ENCODE measurements at regions not wholly inside any gene's neighbourhood (a gene's known extent, or its start where the extent isn't known, plus 50 kb on each side); places are given as distances from the start of the nearest gene placed in this dataset.
A peak's percentile ranks its signal among the peaks of the same experiment; 100 is the strongest.
"Not testable (repeated sequence)": the region's sequence is repeated elsewhere in the genome, so short reads cannot be mapped to it uniquely, and the experiment has no call there.

DNA sequence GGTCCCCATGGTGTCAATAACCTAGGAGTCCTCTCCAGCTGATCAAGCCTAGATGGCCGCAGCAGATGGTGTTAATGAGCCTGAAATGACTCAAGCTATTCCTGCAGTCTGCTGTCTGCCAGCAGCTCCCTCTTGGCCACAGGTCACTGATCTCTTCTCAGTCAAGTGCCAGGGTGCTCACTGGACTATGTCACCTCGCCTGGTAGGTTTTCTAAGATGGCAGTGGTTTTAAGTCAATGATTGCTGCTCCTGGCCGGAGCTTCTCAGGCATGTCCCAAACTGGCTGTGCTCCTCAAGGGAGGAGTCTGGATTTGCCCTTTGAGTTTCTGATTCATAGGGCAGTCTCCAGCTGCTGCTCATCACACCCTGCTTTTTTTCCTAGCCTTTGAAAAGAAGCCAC lies 58.6 kb upstream of the SHISA6 start:
- DNase-seq = peak in 1 of 2 experiments; percentile 2

DNA sequence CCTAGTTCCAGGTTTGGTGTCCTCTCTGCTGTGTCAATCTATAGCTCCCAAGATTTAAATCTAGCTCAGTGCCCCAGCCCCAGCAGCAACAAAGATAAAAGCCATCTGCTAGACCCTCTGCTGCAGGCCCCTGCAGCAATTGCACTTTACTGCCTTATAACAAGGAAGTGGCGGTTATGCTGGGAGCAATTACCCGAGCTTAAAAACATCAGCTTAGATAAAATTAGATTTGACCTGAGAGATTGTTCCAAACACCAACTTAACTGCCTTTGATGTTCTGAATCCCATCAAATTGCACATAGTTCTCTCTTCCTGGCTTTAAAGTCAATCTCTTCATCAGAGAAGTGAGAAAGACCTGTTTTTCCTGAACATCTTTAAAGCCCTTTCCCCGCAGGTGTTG lies 62.4 kb upstream of the SHISA6 start:
- DNase-seq = no peak

DNA sequence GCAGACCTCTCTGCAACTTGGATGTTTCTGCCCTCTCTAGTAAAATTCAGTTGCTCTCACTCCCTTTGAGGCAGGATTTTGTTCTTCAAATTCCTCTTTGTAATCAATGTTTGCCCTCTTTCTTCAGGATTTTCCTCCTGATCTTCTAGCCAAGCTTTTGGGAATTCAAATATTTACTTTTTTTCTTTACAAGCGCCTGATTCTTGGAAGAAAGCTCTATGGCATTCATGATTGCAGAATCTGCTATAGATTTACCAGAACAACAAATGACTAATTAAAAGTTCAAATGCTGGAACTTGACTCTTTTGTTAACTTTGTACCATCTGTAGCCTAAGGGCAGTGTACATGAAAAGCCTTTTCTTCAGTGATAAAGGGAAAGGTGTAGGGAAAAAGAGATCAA lies 63.7 kb upstream of the SHISA6 start:
- no peak for DNase-seq

DNA sequence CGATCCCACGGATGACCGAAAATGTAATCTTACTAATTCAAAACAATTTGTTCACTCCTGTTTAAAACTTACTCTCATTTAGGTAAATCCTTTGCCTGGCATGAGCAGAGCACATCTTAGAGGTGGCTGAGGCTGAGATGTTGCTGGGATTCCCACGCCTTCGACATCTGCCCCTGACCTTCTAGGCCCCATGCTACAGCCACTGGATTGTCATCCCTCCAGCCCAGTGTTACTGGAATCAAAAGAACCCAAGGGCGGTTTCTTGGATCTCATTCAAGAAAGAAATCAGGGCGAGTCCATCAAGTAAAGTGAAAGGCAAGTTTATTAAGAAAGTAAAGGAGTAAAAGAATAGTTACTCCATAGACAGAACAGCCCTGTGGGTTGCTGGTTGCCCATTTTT lies 64.5 kb upstream of the SHISA6 start:
- no peak for DNase-seq

DNA sequence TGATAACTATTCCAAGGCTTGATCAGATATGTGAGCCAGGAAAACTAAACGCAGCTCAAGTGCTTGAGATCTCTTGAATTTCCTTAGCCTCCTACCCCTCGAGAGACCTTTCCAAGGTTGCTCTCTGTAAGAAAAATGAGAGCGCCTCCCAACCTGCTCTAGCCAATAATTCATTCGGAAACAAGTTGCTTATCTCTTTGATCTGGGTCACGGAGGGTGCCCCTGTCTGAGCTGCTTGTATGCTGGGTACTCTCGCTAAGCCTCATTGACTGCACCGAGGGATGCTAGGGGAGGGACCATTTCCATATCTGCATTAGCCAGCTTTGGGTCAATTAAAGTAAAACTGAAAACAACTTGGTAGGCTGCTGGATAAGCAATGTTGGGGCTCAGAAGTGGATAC lies 70.1 kb upstream of the SHISA6 start:
- DNase-seq = no peak

DNA sequence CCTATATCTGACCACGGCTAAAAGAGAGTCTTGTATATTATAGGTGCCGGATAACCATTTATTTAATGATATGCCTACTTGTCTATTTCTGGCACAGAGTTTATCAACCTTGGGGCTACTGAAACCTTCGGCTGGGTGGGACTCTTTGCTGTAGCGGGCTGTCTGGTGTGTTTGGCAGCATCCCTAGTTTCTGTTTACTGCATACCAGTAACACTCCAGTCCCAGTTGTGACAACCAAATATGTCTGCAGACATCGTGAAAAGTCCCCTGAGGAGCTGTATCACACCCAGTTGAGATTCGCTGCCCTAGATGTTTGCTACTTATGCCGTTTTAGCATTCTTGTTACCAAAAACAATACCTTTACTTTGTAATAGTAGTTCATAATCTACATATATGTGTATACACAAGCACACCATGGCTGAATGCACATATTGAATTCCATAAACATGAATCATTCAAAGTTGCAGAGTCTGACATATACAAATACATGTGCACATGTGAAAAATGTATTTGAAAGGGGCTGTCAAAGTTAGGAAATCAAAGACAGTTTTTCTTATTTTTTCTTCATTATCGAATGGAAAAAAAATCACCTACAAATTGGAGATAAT lies 89.1 kb upstream of the SHISA6 start:
- DNase-seq = no peak

DNA sequence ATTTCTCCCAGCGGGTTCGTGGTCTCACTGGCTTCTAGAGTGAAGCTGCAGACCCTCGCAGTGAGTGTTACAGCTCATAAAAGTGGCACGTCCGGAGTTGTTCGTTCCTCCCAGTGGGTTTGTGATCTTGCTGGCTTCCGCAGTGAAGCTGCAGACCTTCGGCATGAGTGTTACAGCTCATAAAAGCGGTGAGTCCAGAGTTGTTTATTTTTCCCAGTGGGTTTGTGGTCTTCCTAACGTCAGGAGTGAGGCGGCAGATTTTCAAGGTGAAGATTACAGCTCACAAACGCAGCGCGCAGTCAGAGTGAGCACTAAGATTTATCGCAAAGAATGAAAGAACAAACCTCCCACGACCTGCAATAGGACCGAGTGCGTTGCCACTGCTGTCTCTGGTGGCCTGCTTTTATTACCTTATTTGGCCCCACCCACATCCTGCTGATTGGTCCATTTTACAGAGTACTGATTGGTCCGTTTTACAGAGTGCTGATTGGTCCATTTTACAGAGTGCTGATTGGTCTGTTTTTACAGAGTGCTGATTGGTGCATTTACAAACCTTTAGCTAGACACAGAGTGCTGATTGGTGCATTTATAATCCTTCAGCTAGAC lies 90.0 kb upstream of the SHISA6 start:
- not testable (repeated sequence) for DNase-seq

DNA sequence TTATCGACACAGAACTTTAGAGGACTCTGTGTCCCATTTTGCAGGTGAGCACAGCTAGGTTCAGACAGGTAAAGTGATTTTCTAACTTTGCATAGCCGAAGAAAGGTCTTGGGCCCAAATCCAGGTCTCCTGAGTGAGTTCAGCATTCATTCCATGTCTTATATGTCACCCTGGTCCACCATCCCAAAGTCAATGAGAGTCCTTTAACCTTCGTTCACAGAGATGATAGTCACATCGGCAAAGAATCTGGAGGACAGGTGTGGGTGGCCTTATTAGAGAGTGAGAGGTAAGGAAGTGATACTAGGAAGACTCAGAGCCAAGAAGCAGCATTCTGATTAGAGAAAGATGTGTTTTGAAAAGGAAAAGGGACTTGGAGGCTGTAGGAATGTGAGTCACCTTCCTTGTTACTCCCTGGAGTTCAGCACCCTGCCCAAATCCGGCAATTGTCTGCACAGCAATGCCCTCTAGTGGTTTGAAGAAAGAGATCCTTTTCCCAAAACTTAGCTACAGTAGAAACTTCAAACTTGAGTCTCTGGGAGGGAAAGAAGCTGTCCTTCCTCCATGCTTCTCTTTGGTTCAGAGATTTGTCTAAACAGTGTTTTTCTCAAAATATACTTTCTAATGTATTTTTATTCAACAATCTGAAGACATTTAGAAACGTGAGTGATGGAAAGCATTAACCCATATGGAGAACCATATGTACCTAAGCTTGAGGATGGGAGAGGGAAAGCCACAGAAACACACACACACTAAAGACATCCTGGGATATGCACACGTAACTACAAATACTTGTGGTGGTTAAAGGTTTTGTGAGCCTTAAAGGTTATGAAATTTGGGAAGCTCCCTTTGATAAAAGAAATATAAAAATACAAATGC lies 96.4 kb upstream of the SHISA6 start:
- DNase-seq = peak; percentile 26 to 47

DNA sequence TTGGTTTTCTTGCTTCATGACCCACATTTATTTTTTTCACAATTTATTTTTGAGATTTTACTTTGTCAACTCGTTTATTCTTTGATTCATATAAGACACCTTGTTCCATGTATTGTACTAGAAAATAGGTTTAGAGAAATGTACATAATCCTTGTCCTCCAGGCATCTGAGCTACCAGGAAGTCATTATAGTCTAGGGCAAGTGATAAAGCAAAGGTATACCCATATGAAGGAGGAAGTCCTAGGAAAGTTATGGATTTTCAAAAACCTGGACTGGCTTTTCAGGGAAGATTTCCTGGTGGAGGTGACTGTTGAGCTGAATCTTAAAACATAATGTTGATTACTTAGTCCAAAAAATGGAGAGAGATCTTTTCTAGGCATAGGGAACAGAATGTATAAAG lies 98.8 kb upstream of the SHISA6 start:
- no peak for DNase-seq

DNA sequence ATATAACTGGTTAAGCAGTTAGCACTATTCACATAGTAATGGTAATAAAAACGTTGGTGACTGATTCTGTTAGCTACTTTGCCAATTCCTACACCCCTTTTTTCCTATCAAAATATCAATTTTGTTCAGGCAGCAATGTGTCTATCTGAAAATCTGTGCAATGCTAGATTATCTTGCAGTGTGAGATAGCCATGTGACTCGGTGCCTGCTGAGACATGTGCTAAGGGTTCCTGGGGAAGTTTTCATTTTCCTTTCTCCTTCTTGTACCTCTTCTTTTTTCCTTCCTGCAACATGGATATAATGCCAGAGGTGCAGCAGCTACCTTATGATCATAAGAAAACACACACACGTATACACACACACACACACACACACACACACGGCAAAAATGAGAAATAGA lies 100.5 kb upstream of the SHISA6 start:
- DNase-seq = no peak

DNA sequence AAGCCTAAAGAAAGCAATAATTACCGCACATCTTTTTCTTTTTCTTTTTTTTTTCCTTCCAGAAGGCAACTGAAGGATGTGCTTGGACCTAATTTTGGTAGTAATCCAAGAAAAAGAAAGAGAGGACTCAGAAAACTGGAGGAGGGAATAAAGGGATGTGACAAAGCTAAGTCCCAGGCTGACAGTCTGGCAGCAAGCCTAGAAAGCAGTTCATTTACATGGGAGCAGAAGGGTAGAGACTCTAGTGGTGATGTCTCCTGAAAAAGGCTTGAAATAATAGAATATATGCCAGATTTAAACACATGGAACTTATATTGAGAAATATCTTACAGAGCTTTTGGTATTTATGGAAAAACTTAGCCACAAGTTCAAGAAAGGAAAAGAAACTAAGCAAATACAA lies 101.0 kb upstream of the SHISA6 start:
- DNase-seq = no peak

DNA sequence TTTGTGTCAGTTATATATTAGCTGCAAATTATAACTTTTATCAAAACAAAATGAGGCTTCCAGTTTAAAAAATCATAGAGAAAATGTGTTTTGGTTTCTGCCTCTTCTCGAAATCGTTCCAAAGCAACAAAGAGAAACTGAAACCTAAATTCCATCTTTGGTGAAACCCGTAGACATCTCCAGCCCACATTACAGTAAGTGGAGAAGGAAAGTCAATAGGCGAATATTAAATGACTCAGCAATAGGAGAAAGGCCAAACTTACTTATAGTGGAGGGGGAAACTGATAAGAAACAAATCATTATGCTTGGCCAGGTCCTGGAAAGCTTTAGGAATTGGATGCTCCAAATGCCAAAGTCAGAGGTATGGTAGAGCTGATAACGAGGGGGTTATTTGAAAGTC lies 103.0 kb upstream of the SHISA6 start:
- no peak for DNase-seq

DNA sequence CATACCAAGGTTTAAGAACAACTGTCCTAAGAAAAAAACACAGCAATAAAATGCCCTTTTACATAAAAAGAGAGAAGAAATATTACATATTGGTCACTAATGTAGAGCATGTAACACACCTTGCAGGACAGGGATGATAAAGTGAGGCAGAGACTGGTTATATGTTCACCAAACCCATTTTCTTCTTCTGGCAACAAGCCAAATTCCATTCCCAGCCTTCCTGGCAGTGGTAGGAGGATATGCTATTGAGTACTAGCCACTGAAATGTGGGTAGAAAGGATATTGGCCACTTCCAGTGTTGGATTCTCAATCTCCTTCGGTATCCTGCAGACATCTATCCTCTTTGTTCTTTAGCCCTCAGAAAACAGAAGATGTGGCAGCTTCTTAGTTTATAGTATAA lies 105.2 kb upstream of the SHISA6 start:
- no peak for DNase-seq

DNA sequence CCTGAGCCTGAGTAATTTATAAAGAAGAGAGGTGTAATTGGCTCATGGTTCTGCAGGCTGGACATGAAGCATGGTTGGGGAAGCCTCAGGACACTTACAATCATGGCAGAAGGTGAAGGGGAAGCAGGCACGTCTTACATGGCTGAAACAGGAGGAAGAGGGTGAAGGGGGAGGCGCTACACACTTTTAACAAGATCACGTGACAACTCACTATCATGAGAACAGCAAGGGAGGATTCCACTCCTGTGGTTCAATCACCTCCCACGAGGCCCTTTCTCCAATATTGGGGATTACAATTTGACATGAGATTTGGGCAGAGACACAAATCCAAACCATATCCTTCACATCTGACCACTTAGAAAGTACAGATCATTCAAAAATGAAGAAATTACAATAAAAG lies 110.6 kb upstream of the SHISA6 start:
- no peak for DNase-seq

DNA sequence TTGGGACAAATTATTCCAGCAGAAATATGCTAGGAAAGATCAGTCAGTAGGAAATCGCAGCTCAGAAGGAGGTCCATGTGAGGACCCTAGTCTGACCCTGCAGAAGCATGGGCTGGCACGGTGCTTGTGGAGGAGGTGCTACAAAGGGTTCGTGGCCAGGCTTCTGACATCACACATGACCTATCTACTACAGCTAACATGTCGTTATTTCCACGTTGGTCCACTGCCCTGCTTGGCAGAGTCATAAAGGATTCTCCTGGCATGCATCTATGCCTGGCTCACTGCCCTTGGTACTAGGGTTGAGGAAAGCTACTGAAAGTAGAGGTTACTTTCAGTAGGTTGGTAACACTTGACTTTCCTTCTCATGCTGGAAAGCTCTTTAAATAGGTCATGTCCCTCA lies 118.1 kb upstream of the SHISA6 start:
- no peak for DNase-seq

DNA sequence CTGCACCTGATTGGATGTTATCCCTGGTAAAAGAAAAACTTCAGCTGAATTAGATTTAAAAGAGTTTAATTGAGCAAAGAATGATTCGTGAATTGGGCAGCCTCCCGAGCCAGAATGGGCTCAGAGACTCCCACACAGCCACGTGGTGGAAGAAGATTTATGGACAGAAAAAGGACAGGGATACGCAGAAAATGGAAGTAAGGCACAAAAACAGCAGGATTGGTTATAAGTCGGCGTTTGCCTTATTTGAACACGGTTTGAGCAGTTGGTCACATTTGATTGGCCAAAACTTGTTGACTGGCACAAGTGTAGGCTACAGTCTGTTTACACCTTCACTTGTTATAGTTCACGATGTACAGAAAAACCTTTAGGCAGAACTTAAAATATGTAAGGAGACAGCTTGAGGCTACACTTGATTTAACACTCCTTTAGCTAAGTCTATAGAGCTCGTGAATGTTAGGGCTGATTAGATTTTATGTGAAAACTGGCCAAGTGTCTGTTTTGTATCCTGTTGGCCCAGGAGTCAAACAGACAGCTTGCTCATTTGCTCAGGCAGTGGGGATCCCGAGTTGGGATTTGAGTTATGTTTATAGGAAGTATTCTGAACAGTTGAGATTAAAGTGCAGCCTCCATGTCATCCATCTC lies 119.5 kb upstream of the SHISA6 start:
- no peak for DNase-seq

DNA sequence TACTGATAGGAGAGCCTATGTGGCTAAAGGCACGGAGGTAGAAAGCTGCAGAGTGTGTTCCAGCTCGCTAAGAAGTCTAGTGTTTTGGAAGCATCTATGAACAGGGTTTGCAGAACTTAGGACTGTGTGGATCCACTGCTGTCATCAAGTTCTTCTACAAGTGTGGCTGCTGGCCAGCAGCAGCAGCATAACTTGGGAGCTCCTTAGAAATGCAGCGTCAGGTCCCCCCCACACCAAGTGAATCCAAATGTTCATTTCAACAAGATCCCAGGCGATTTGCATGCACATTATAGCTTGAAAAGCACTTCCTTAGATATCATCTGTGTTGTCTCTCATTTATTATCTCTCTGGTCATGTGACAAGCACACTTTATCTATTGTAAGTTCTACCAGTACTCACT lies 131.9 kb upstream of the SHISA6 start:
- DNase-seq = no peak

DNA sequence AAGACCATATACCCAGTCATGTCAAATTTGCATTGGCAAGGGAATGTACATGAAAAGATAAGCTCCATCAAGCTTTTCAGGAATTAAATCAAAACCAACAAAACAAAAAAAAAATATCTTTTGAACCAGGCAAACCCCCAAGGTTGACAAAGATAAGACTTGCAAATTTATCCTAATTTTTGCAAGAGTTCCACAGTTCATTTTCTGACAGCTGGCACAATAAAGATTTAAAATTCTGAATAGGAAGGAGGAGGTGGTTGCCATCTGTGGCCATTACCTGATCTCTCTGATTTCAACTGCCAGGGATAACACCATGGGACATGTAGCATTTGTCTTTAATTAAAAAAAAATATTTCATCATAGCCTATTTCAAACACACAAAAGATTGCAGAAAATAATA lies 135.9 kb upstream of the SHISA6 start:
- DNase-seq = no peak

DNA sequence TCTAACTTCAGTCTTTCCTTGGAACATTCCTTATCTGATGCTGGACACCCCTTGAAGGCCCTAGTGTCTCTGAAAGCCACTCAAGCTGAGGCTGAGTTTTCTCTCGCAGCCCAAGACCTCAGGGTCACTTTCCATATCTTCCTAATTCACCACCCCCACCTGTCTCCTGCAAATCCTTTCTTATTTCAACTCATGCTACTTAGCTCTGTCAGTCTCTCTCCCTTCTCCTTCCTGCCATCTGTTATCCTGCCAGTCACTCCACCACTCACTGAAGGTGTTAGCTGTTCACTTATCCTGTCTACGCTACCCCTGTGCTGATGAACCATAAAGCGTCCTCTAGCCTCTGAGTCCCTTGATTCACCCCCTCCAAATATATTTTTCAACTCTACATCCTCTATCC lies 143.9 kb upstream of the SHISA6 start:
- DNase-seq = no peak

DNA sequence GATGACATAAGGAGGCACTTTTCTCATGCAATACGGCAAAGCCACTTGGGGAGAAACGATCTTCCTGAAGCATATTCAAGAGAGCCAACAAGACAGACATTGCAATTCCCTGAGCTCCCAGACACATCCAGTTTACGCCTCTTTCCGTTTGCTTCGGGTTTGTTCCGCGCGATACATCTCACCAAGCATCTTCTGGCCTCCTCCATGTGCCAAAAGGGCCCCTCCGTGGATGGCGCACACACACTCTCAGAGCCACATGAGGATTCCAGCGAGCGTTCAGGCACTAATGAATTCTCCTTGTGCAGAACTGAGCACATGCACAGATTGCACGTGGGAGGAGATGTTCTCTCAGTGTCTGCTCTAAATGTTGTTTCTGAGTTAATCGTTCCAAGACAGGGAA lies 146.7 kb upstream of the SHISA6 start:
- no peak for DNase-seq

DNA sequence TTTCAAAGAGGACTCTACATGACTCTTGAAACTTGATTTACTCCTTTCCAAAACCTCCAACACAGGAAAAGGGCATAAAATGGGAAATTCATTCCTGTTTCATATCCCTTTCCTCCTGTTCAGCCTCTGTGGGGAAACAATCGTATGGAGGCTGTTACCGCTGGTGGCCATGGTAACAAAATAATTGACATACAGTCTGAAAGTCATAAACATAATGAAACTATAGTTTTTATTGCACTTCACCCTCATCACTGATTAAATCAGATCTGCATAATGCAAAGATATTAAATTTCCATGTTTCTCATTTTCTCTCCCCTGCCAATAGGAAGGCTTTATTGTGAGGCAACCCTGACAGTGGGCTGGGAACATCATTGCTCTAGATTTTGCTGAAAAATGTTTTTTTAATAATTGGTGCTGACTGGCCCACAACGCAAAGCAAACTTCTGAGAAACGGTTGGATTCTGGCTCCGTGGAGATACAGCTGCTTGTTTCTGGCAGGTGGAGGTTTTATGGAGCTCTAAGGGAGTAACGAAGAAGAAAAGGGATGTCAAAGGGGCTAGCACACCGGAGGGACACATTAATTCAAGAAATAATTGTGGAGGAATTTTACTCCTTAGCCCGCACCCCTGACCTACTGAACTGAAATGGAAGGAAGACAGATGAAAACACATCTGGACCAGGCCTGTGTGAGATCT lies 154.2 kb upstream of the SHISA6 start:
- DNase-seq = no peak

DNA sequence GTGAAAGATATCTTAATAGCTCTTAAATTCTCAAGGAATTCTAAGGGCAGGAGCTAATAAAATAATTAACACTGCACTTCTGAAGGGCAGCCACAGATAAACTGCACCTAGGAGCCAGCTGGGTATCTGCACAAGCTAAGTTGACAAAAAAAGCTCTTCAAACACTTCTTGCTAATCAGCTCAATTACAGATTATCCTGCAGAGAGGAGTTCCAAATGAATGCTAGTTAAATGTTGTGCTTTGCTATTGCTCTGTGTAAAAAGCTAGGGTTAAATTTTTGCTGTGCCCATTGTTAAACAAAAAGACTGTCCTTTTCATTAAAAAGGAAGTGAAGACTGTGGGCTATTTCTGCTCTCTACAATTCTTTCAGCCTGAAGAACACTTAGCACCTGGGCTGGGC lies 158.5 kb upstream of the SHISA6 start:
- no peak for DNase-seq

DNA sequence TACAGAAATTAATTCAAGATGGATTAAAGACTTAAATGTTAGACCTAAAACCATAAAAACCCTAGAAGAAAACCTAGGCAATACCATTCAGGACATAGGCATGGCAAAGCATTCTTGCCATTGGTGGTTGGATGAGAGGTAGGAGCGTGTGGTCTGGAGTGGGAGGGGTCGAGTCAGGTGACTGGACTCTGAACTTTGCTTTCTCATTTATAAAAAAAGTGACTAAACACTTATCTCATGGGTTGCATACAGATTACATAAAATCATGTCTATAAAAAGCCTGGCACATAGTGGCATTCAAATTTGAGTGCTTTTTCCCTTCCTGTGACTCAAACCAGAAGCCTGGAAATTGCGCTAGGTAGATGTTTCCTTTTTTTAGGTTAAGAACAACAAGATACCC lies 159.7 kb upstream of the SHISA6 start:
- DNase-seq = no peak
